Spleen (tissue), 11 donors: ENCODE measurements at regions not wholly inside any gene's neighbourhood (a gene's known extent, or its start where the extent isn't known, plus 50 kb on each side); places are given as distances from the start of the nearest gene placed in this dataset.

Source experiments
- DNase-seq: peaks from one replicate; pipeline ENCODE4 v3.0.0-alpha.2; 2020
- H3K27ac ChIP-seq, 8 donors: fragments of 200-600 bp; sonication (generic) in 7 of 8; 1 replicate in 4 of 8; 2 replicates in 4 of 8; pipeline versions ENCODE4 v1.5.0 to v1.8.0; 2016 to 2021; ENCODE audit warnings: inconsistent platforms in 4 of 8, mild to moderate bottlenecking in 4 of 8, moderate library complexity in 1 of 8
- H3K27me3 ChIP-seq, 7 donors: fragments of 200-600 bp; sonication (generic) in 6 of 7; replicated peaks in 1 of 7; 1 replicate in 4 of 7; 2 replicates in 3 of 7; pipeline versions ENCODE4 v1.5.0 to v1.8.0; 2016 to 2021; ENCODE audit warnings: inconsistent platforms in 3 of 7, mild to moderate bottlenecking in 1 of 7
- H3K36me3 ChIP-seq, 6 donors: fragments of 200-600 bp; sonication (generic) in 5 of 6; 1 replicate in 4 of 6; 2 replicates in 2 of 6; pipeline versions ENCODE4 v1.5.0 to v1.8.0; 2016 to 2021; ENCODE audit warnings: inconsistent platforms in 2 of 6
- H3K4me1 ChIP-seq, 6 donors: fragments of 200-600 bp; sonication (generic) in 5 of 6; 1 replicate in 3 of 6; 2 replicates in 3 of 6; pipeline versions ENCODE4 v1.5.0 to v1.8.0; 2016 to 2021; ENCODE audit warnings: inconsistent platforms in 3 of 6
- H3K4me3 ChIP-seq, 8 donors: fragments of 200-600 bp; sonication (generic) in 7 of 8; 1 replicate in 4 of 8; 2 replicates in 4 of 8; pipeline versions ENCODE4 v1.5.0 to v1.8.0; 2016 to 2021; ENCODE audit warnings: inconsistent platforms in 4 of 8, mild to moderate bottlenecking in 4 of 8, moderate library complexity in 2 of 8
- H3K9me3 ChIP-seq, 8 donors: fragments of 200-600 bp; sonication (generic) in 7 of 8; 1 replicate in 4 of 8; 2 replicates in 4 of 8; pipeline versions ENCODE4 v1.5.0 to v1.8.0; 2016 to 2021; ENCODE audit warnings: inconsistent platforms in 4 of 8
- POLR2A ChIP-seq, 3 donors: fragments of 450-650 bp; IDR thresholded peaks; one replicate each; pipeline ENCODE4 v1.5.1; 2017; ENCODE audit warnings: antibody characterized with exemption in 3 of 3, mild to moderate bottlenecking in 1 of 3
- POLR2AphosphoS5 ChIP-seq, 3 donors: sonication (generic); formaldehyde crosslinking; IDR thresholded peaks; one replicate each; pipeline ENCODE4 v1.5.1; 2017; ENCODE audit warnings: antibody characterized with exemption in 3 of 3
- WGBS, 5 donors: extraction: QIAGEN DNeasy Blood & Tissue Kit in 3 of 5; methylation state at CpG; one replicate each; pipeline versions ENCODE4 v1.1.5 to v1.1.7; 2013 to 2018; 5-methylcytosine and 5-hydroxymethylcytosine counted together
- intact Hi-C: fragments of 100-400 bp; cut with DNase I; formaldehyde crosslinking; loops from one replicate; pipeline ENCODE4 v1.15.0; 2023; ENCODE audit warnings: low total_unique reads
- TF ChIP-seq, protein P1 (sequence below), 11 experiments: fragments of 200-600 bp in 7 of 11; fragments of 450-650 bp in 4 of 11; sonication (generic) in 4 of 11; IDR thresholded peaks in 8 of 11; conservative IDR thresholded peaks in 3 of 11; 1 replicate in 7 of 11; 2 replicates in 4 of 11; pipeline versions ENCODE4 v1.4.0 to v1.8.0; 2016 to 2021; ENCODE audit warnings: antibody characterized with exemption in 11 of 11, inconsistent platforms in 4 of 11, mild to moderate bottlenecking in 1 of 11
- donor health status: healthy with polysubstance abuse.
- donor health status: DM: no; HTN: no; CAD: no; lungs with moderate emphysema.
- donor health status: DM: no; HTN: no; CAD: no.
- donor health status: Bipolar disorder and iron deficiency.
- donor health status: healthy.
- donor health status: DM: no; HTN: no; CAD: no.
- donor health status: DM: yes; HTN: yes; CAD: no.

DNA sequence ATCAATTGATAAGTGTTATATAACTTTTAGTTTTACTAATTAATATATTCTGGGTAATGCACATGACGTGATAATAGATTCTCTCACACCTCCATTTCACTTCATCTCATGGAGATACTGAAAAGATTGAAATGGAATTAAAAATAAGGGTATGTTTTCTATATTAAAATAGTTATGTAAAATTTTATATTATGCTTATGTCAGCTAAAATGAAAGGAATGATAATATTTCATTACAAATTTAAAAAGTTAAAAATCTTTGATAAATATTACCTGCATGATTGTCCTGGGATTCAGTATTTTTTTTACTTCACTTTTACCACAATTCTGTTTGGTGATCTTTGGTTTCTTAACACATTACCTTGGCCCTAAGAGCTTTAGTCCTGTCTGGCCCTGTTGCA, 823.8 kb upstream of the NRXN1 start:
- intact Hi-C loops: no loop called here
- TF ChIP-seq, protein P1, sequence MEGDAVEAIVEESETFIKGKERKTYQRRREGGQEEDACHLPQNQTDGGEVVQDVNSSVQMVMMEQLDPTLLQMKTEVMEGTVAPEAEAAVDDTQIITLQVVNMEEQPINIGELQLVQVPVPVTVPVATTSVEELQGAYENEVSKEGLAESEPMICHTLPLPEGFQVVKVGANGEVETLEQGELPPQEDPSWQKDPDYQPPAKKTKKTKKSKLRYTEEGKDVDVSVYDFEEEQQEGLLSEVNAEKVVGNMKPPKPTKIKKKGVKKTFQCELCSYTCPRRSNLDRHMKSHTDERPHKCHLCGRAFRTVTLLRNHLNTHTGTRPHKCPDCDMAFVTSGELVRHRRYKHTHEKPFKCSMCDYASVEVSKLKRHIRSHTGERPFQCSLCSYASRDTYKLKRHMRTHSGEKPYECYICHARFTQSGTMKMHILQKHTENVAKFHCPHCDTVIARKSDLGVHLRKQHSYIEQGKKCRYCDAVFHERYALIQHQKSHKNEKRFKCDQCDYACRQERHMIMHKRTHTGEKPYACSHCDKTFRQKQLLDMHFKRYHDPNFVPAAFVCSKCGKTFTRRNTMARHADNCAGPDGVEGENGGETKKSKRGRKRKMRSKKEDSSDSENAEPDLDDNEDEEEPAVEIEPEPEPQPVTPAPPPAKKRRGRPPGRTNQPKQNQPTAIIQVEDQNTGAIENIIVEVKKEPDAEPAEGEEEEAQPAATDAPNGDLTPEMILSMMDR (IDR thresholded peaks at IDR 0.05 in 8 of 11, conservative IDR thresholded peaks at IDR 0.05 in 3 of 11): no peak
- TF ChIP-seq POLR2AphosphoS5 (IDR thresholded peaks at IDR 0.05) (no peak), POLR2A (IDR thresholded peaks at IDR 0.05) (no peak)
- whole genome bisulfite sequencing, 5 donors: 68 to 80% (median 75%) methylated on average over 1 of the region's 1 CpG

DNA sequence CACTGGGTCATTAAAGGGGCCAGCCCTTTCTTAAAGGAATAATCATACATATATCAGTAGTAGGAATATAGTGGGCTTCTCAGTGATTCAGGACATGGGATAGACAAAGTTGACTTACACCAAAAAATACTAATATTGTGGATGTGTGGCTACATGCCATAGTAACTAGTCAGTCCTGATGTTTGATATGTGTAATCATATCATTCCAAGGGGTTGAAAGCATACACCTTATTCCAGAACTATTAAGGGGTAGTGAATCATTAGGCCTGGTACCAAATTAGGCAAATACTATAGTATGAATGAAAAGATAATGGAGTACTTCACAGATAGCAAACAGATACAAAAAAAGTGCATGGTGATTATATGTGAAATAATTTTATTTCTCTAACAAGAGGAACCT, 814.9 kb upstream of the NRXN1 start:
- Histone ChIP-seq H3K4me3 (no peak overlapping the region), H3K4me1 (no peaks in the 10 kb centered on the region), H3K27me3 (no peaks in the 10 kb centered on the region), H3K27ac (no peak overlapping the region), H3K9me3 (peaks cover 0 to 24% (median 11%) of the 10 kb centered on the region in 8 donors), H3K36me3 (no peaks in the 10 kb centered on the region)
- TF ChIP-seq, protein P1 (IDR thresholded peaks at IDR 0.05 in 8 of 11, conservative IDR thresholded peaks at IDR 0.05 in 3 of 11): no peak
- no peak for TF ChIP-seq POLR2AphosphoS5 (IDR thresholded peaks at IDR 0.05)
- no peak for TF ChIP-seq POLR2A (IDR thresholded peaks at IDR 0.05)
- no peak for DNase-seq
- intact Hi-C loops: no loop called here

More for the DNA sequence above, 823.8 kb upstream of the NRXN1 start:
- Histone ChIP-seq H3K9me3 (peaks cover 0 to 10% (median 7%) of the 10 kb centered on the region in 8 donors), H3K4me3 (no peak overlapping the region), H3K36me3 (no peaks in the 10 kb centered on the region), H3K27me3 (no peaks in the 10 kb centered on the region), H3K27ac (no peak overlapping the region), H3K4me1 (no peaks in the 10 kb centered on the region)
- DNase-seq: no peak

DNA sequence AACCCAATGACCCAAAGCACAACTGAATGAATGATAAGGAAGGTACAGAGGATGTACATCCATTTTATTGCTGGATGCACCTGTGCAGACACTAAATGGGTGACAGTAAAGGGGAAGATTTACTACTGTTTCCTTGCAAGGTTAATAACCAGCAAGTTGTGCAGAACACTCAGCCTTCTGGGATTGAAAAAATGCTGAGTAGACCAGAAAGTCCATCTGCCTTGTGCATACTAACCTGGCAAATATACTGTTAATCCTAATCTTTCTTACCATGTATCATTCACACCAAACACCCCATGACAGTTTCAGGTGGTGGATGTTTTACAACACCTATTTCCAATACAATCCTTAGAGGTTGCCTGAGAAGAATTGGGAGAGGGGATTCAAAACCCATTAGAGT, 814.1 kb upstream of the NRXN1 start:
- TF ChIP-seq, protein P1 (IDR thresholded peaks at IDR 0.05 in 8 of 11, conservative IDR thresholded peaks at IDR 0.05 in 3 of 11): no peak
- TF ChIP-seq POLR2A (IDR thresholded peaks at IDR 0.05) (no peak), POLR2AphosphoS5 (IDR thresholded peaks at IDR 0.05) (no peak)
- no peaks in the 10 kb centered on the region for H3K4me1 ChIP-seq
- no peaks in the 10 kb centered on the region for H3K36me3 ChIP-seq
- no peak for DNase-seq
- peaks cover 0 to 24% (median 11%) of the 10 kb centered on the region in 8 donors for H3K9me3 ChIP-seq
- H3K27me3 ChIP-seq: no peaks in the 10 kb centered on the region
- no peak overlapping the region for H3K4me3 ChIP-seq
- no peak overlapping the region for H3K27ac ChIP-seq
- intact Hi-C loops: no loop called here

DNA sequence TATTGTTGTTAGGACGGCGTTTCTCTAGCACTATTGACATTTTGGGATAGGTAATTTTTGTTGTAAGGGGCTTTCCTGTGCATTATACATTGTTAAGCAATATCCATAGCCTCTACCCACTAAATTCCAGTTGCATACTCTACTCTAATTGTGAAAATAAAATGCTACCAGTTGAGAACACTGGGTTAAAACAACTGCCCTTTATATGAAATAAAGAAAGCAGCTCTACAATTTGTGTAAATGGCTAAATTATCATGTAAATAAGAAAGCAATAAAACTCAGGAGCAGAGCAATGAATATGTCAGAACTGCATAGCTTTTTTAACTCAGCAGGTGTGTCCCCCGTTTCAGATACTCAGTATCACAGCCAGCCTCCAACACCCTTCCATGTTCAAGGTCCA, 812.7 kb upstream of the NRXN1 start:
- H3K9me3 ChIP-seq: peaks cover 0 to 24% (median 11%) of the 10 kb centered on the region in 8 donors
- intact Hi-C loops: no loop called here
- no peak overlapping the region for H3K4me3 ChIP-seq
- no peak for DNase-seq
- WGBS, 5 donors: 56 to 78% (median 74%) methylated on average over 3 of the region's 3 CpGs
- TF ChIP-seq POLR2A (IDR thresholded peaks at IDR 0.05): no peak
- TF ChIP-seq, protein P1 (IDR thresholded peaks at IDR 0.05 in 8 of 11, conservative IDR thresholded peaks at IDR 0.05 in 3 of 11): no peak
- no peak for TF ChIP-seq POLR2AphosphoS5 (IDR thresholded peaks at IDR 0.05)
- no peaks in the 10 kb centered on the region for H3K27me3 ChIP-seq
- no peaks in the 10 kb centered on the region for H3K36me3 ChIP-seq
- H3K4me1 ChIP-seq: no peaks in the 10 kb centered on the region
- H3K27ac ChIP-seq: no peak overlapping the region
